IMR-90 (cell line): ENCODE measurements at regions not wholly inside any gene's neighbourhood (a gene's known extent, or its start where the extent isn't known, plus 50 kb on each side); places are given as distances from the start of the nearest gene placed in this dataset.

ENCODE experiments used
- ATAC-seq: fragments of 200-7000 bp; cut with Tn5 transposase; 2 replicates; pipeline ENCODE4 v1.9.1; 2020; ENCODE audit warnings: low read depth, mild to moderate bottlenecking, moderate library complexity
- BruUV-seq: library from RNA; stranded (reverse); fragments of 400-500 nt; replicated peaks from 2 replicates; lab custom pipeline; 2021; lab: Mats Ljungman, UMichigan
- CTCF ChIA-PET: fragments of 300-600 bp; formaldehyde crosslinking; extraction: SDS; loops from one replicate; lab custom pipeline; 2021; ENCODE audit warnings: antibody characterized with exemption; lab: Yijun Ruan, JAX
- POLR2A ChIA-PET: fragments of 300-600 bp; sonication (Branson Sonifier 250); formaldehyde crosslinking; loops from one replicate; lab custom pipeline; 2022; ENCODE audit warnings: antibody characterized with exemption; ENCODE audit not compliant: unreplicated experiment; lab: Charles Lee
- DNase-seq: peaks from one replicate; pipeline ENCODE4 v3.0.0; 2013
- H2AFZ ChIP-seq: replicated peaks from 2 replicates; pipeline ENCODE3; 2013; ENCODE audit warnings: low read length, mild to moderate bottlenecking; ENCODE audit not compliant: poor library complexity
- H2AK5ac ChIP-seq: 2 replicates; pipeline ENCODE4 v1.6.1; 2013; ENCODE audit warnings: low read depth, low read length, inconsistent platforms
- H2AK9ac ChIP-seq: replicated peaks from 2 replicates; pipeline ENCODE3; 2013; ENCODE audit warnings: mild to moderate bottlenecking, low read depth, low read length, moderate library complexity; ENCODE audit not compliant: poor library complexity
- H2BK120ac ChIP-seq: 2 replicates; pipeline ENCODE4 v1.6.1; 2013; ENCODE audit warnings: low read depth, low read length, inconsistent platforms
- H2BK15ac ChIP-seq: 3 replicates; pipeline ENCODE4 v1.6.1; 2013; ENCODE audit warnings: low read depth, low read length, inconsistent platforms
- H2BK20ac ChIP-seq: 2 replicates; pipeline ENCODE4 v1.6.1; 2013; ENCODE audit warnings: low read depth, mild to moderate bottlenecking, inconsistent platforms, low read length, moderate library complexity
- H2BK5ac ChIP-seq: 2 replicates; pipeline ENCODE4 v1.6.1; 2013; ENCODE audit warnings: mild to moderate bottlenecking, low read depth, low read length, inconsistent platforms; ENCODE audit not compliant: poor library complexity, severe bottlenecking
- H3K14ac ChIP-seq: replicated peaks from 2 replicates; pipeline ENCODE4 v1.6.1; 2013; ENCODE audit warnings: low read depth, low read length, inconsistent platforms
- H3K18ac ChIP-seq: 2 replicates; pipeline ENCODE4 v1.6.1; 2013; ENCODE audit warnings: low read depth, low read length, control low read depth
- H3K23ac ChIP-seq: 2 replicates; pipeline ENCODE4 v1.6.1; 2013; ENCODE audit warnings: low read depth, low read length, inconsistent platforms
- H3K27ac ChIP-seq: 2 replicates; pipeline ENCODE4 v1.5.1; 2013; ENCODE audit warnings: mild to moderate bottlenecking, control low read depth, low read length; ENCODE audit not compliant: insufficient read depth
- H3K27me3 ChIP-seq: 2 replicates; pipeline ENCODE4 v1.6.1; 2013; ENCODE audit warnings: low read length; ENCODE audit not compliant: control insufficient read depth, insufficient read depth
- H3K36me3 ChIP-seq: 2 replicates; pipeline ENCODE4 v1.6.1; 2013; ENCODE audit warnings: low read length, mixed read lengths; ENCODE audit not compliant: control insufficient read depth, insufficient read depth
- H3K4ac ChIP-seq: 2 replicates; pipeline ENCODE4 v1.6.1; 2013; ENCODE audit warnings: low read depth, low read length, inconsistent platforms
- H3K4me1 ChIP-seq: 2 replicates; pipeline ENCODE4 v1.6.1; 2013; ENCODE audit warnings: low read length, mixed read lengths; ENCODE audit not compliant: control insufficient read depth, insufficient read depth
- H3K4me2 ChIP-seq: 2 replicates; pipeline ENCODE4 v1.6.1; 2013; ENCODE audit warnings: low read depth, mild to moderate bottlenecking, control low read depth, low read length, moderate library complexity
- H3K4me3 ChIP-seq: 2 replicates; pipeline ENCODE4 v1.5.1; 2013; ENCODE audit warnings: low read depth, mild to moderate bottlenecking, control low read depth, low read length, moderate library complexity; ENCODE audit not compliant: insufficient read depth
- H3K56ac ChIP-seq: 2 replicates; pipeline ENCODE4 v1.6.1; 2013; ENCODE audit warnings: low read length, inconsistent platforms; ENCODE audit not compliant: insufficient read depth; ENCODE audit errors: extremely low read depth
- H3K79me1 ChIP-seq, 2 experiments: 2 replicates each; pipeline ENCODE4 v1.6.1; 2013; ENCODE audit warnings: low read length in 2 of 2, inconsistent platforms in 1 of 2, low read depth in 1 of 2
- H3K9ac ChIP-seq: 2 replicates; pipeline ENCODE4 v1.6.1; 2013; ENCODE audit warnings: low read depth, low read length, control low read depth
- H3K9me1 ChIP-seq: 2 replicates; pipeline ENCODE4 v1.6.1; 2013; ENCODE audit warnings: low read length, inconsistent platforms; ENCODE audit not compliant: insufficient read depth
- H3K9me3 ChIP-seq: 2 replicates; pipeline ENCODE4 v1.6.1; 2013; ENCODE audit warnings: low read length; ENCODE audit not compliant: control insufficient read depth, insufficient read depth
- H4K20me1 ChIP-seq: 2 replicates; pipeline ENCODE4 v1.6.1; 2013; ENCODE audit warnings: low read length, inconsistent platforms; ENCODE audit not compliant: insufficient read depth
- H4K5ac ChIP-seq: 2 replicates; pipeline ENCODE4 v1.6.1; 2013; ENCODE audit warnings: mild to moderate bottlenecking, low read depth, low read length, control low read depth
- H4K8ac ChIP-seq, 2 experiments: 2 replicates each; pipeline ENCODE4 v1.6.1; 2013; ENCODE audit warnings: low read depth in 2 of 2, low read length in 2 of 2, control low read depth in 1 of 2, inconsistent platforms in 1 of 2
- H4K91ac ChIP-seq: 2 replicates; pipeline ENCODE4 v1.6.1; 2013; ENCODE audit warnings: low read depth, low read length, inconsistent platforms; ENCODE audit not compliant: insufficient read depth
- BHLHE40 ChIP-seq: fragments of 150-350 bp; IDR thresholded peaks from 2 replicates; pipeline ENCODE4 v1.6.1; 2016; ENCODE audit warnings: mild to moderate bottlenecking, low read depth, low read length
- FOS ChIP-seq: fragments of 150-350 bp; IDR thresholded peaks from 2 replicates; pipeline ENCODE4 v1.6.1; 2016; ENCODE audit warnings: low read depth, low read length
- MXI1 ChIP-seq: IDR thresholded peaks from 2 replicates; pipeline ENCODE4 v1.6.1; 2012; ENCODE audit warnings: low read depth, mild to moderate bottlenecking, low read length, moderate library complexity, borderline replicate concordance
- NFE2L2 ChIP-seq: fragments of 150-350 bp; IDR thresholded peaks from 2 replicates; pipeline ENCODE4 v1.6.1; 2016; ENCODE audit warnings: low read depth, mild to moderate bottlenecking, low read length
- RAD21 ChIP-seq: IDR thresholded peaks from 2 replicates; pipeline ENCODE4 v1.6.1; 2012; ENCODE audit warnings: low read length, improper control_type of control experiment
- RFX5 ChIP-seq: IDR thresholded peaks from 2 replicates; pipeline ENCODE4 v1.8.0; 2012; ENCODE audit warnings: low read depth, mild to moderate bottlenecking, low read length, moderate library complexity
- SMC3 ChIP-seq: fragments of 150-350 bp; IDR thresholded peaks from 2 replicates; pipeline ENCODE4 v1.6.1; 2016; ENCODE audit warnings: low read depth, mild to moderate bottlenecking, antibody characterized with exemption, low read length, moderate library complexity
- USF2 ChIP-seq: fragments of 150-350 bp; IDR thresholded peaks from 2 replicates; pipeline ENCODE4 v1.6.1; 2017; ENCODE audit warnings: mild to moderate bottlenecking, antibody characterized with exemption, low read length, low read depth
- WGBS, 2 experiments: methylation state at CpG; one replicate each; pipeline versions ENCODE4 v1.1.5 to v1.1.7; 2013; ENCODE audit warnings: missing lambda C conversion rate in 2 of 2; ENCODE audit not compliant: insufficient read length in 1 of 2; ENCODE audit errors: extremely low coverage in 2 of 2; 5-methylcytosine and 5-hydroxymethylcytosine counted together
- dilution Hi-C: fragments of 300-500 bp; cut with HindIII; formaldehyde crosslinking; loops from one replicate; pipeline ENCODE4 v1.14.3; 2018; ENCODE audit warnings: low sequenced_read_pairs; ENCODE audit not compliant: unreplicated experiment
- in situ Hi-C: fragments of 300-500 bp; cut with MboI; formaldehyde crosslinking; loops from 3 replicates; pipeline ENCODE4 v1.14.3; 2019; ENCODE audit warnings: low sequenced_read_pairs, inconsistent platforms, mixed read lengths
- intact Hi-C: fragments of 100-400 bp; cut with micrococcal nuclease; formaldehyde crosslinking; loops from 2 replicates; pipeline ENCODE4 v1.10.0; 2022

DNA sequence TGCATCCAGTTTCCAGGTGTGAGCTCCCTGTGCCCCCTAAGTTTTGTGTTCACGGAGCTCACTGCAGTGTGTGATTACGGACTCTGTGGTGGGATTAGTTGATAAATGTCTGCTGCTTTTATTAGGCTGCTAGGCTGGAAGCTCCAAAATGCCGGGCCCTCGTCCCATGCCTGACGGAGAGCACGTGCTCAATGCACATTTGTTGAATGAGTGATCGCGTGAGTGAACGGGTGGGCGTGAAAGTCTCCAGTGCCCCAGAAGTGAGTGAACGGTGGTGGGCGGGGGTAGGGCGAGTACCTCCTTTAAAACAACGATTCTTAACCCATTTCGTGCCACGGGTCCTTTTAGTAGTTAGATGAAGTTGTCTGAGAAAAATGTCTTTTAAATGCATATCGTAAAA is 175.5 kb downstream of the AACS start:
- ChIA-PET POLR2A (no interaction called here), CTCF (no interaction called here)
- Histone ChIP-seq H3K18ac (no peak overlapping the region), H3K56ac (no peak overlapping the region), H3K4me2 (no peak overlapping the region), H3K27ac (no peak overlapping the region), H3K4me3 (no peak overlapping the region), H3K9me3 (peaks cover 2% of the 10 kb centered on the region; the same call in 1 of the 2 replicates), H4K8ac (no peak overlapping the region), H2BK20ac (no peak overlapping the region), H3K27me3 (no peaks in the 10 kb centered on the region), H2BK15ac (no peak overlapping the region), H3K14ac (no peak overlapping the region), H4K91ac (no peak overlapping the region), H2AK9ac (peak overlapping the region; percentile 19), H2AFZ (no peak overlapping the region), H2BK5ac (no peak overlapping the region), H3K9me1 (no peaks in the 10 kb centered on the region), H3K36me3 (no peaks in the 10 kb centered on the region), H3K4ac (no peak overlapping the region), H4K20me1 (no peaks in the 10 kb centered on the region), H4K5ac (no peak overlapping the region), H3K9ac (no peak overlapping the region), H2AK5ac (no peak overlapping the region), H3K79me1 (no peaks in the 10 kb centered on the region), H3K4me1 (no peaks in the 10 kb centered on the region), H2BK120ac (no peak overlapping the region), H3K23ac (no peak overlapping the region)
- TF ChIP-seq FOS, result no peak
- TF ChIP-seq BHLHE40, result no peak
- no peak for TF ChIP-seq MXI1
- TF ChIP-seq RFX5, result no peak
- no peak for TF ChIP-seq RAD21
- TF ChIP-seq NFE2L2, result no peak
- no peak for TF ChIP-seq USF2
- TF ChIP-seq SMC3, result no peak
- DNase-seq (no peak), ATAC-seq (no peak)
- 17% methylated on average over 2 of the region's 17 CpGs; no CpG with 5 or more reads in 1 of the 2 experiments for WGBS, 2 experiments
- in situ Hi-C loops, result no loop called here
- dilution Hi-C loops, result no loop called here
- no TSS peak for BruUV-seq
- intact Hi-C loops, result no loop called here
